Gastrocnemius medialis (tissue), 4 donors: ENCODE measurements at regions not wholly inside any gene's neighbourhood (a gene's known extent, or its start where the extent isn't known, plus 50 kb on each side); places are given as distances from the start of the nearest gene placed in this dataset.

ENCODE experiments used
- POLR2A ChIP-seq, 2 donors: fragments of 450-650 bp; IDR thresholded peaks; one replicate each; pipeline ENCODE4 v1.6.1; 2017; ENCODE audit warnings: antibody characterized with exemption in 2 of 2, mild to moderate bottlenecking in 2 of 2, moderate library complexity in 2 of 2
- TF ChIP-seq, protein P1 (sequence below), 5 experiments: fragments of 450-650 bp in 3 of 5; fragments of 200-600 bp in 2 of 5; sonication (generic) in 2 of 5; IDR thresholded peaks in 4 of 5; conservative IDR thresholded peaks in 1 of 5; 1 replicate in 4 of 5; 2 replicates in 1 of 5; pipeline ENCODE4 v1.5.1; 2016 to 2019; ENCODE audit warnings: antibody characterized with exemption in 5 of 5, mild to moderate bottlenecking in 3 of 5, moderate library complexity in 3 of 5

DNA sequence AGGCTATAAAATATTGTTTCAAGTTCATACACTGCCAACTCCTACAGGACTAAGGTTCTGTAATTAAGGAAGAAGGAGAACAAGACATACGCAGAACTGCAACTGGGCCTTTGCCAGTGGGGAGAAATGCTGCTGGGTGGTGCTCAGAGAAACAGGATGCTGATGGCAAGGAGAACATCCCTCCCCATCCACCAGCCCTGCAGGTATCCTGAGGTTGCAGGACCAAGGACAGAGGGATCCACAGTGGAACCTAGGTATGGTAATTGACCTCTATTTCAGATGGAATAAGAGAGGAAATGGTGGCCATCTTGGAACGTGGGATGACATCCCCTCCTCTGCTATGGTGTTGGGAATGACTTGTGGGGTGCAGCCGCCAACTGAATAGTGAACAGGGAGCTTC is 206.3 kb upstream of the S1PR3 start:
- TF ChIP-seq, protein P1, sequence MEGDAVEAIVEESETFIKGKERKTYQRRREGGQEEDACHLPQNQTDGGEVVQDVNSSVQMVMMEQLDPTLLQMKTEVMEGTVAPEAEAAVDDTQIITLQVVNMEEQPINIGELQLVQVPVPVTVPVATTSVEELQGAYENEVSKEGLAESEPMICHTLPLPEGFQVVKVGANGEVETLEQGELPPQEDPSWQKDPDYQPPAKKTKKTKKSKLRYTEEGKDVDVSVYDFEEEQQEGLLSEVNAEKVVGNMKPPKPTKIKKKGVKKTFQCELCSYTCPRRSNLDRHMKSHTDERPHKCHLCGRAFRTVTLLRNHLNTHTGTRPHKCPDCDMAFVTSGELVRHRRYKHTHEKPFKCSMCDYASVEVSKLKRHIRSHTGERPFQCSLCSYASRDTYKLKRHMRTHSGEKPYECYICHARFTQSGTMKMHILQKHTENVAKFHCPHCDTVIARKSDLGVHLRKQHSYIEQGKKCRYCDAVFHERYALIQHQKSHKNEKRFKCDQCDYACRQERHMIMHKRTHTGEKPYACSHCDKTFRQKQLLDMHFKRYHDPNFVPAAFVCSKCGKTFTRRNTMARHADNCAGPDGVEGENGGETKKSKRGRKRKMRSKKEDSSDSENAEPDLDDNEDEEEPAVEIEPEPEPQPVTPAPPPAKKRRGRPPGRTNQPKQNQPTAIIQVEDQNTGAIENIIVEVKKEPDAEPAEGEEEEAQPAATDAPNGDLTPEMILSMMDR (IDR thresholded peaks at IDR 0.05 in 4 of 5, conservative IDR thresholded peaks at IDR 0.05 in 1 of 5), result no peak
- no peak for TF ChIP-seq POLR2A (IDR thresholded peaks at IDR 0.05)
